Umbilical cord (tissue), 1 donor: ENCODE measurements at regions not wholly inside any gene's neighbourhood (a gene's known extent, or its start where the extent isn't known, plus 50 kb on each side); places are given as distances from the start of the nearest gene placed in this dataset.
"Not testable (repeated sequence)": the region's sequence is repeated elsewhere in the genome, so short reads cannot be mapped to it uniquely, and the experiment has no call there.

Source experiments
- DNase-seq: peaks from one replicate; pipeline ENCODE4 v3.0.0-alpha.2; 2015; ENCODE audit warnings: low spot score

- no peak for DNase-seq
Observed at GRCh38 chr14:58882577-58883018, 244.8 kb downstream of the DACT1 start.

GRCh38 chr14:58884442-58884841 is 246.7 kb downstream of the DACT1 start:
- no peak for DNase-seq

- no peak for DNase-seq
Observed at GRCh38 chr14:58887931-58888330, 250.2 kb downstream of the DACT1 start.

GRCh38 chr14:58898655-58899316 is 261.0 kb downstream of the DACT1 start:
- peak; percentile 41 for DNase-seq

GRCh38 chr14:58899317-58899713 is 261.6 kb downstream of the DACT1 start:
- peak; percentile 24 for DNase-seq

GRCh38 chr14:58901826-58902225 is 264.1 kb downstream of the DACT1 start:
- DNase-seq, result no peak

- DNase-seq, result no peak
Observed at GRCh38 chr14:58904776-58905175, 267.0 kb downstream of the DACT1 start.

GRCh38 chr14:58907803-58908202 is 270.0 kb downstream of the DACT1 start:
- DNase-seq, result no peak

GRCh38 chr14:58912287-58912686 is 274.5 kb downstream of the DACT1 start:
- no peak for DNase-seq

- no peak for DNase-seq
Observed at GRCh38 chr14:58912799-58913432, 275.2 kb downstream of the DACT1 start.

- DNase-seq, result peak; percentile 29
Observed at GRCh38 chr14:58914279-58914855, 274.1 kb upstream of the DAAM1 start.

- DNase-seq, result no peak
Observed at GRCh38 chr14:58915646-58916045, 272.8 kb upstream of the DAAM1 start.

GRCh38 chr14:58918066-58918738 is 270.3 kb upstream of the DAAM1 start:
- no peak for DNase-seq

GRCh38 chr14:58919217-58919616 is 269.2 kb upstream of the DAAM1 start:
- no peak for DNase-seq

- DNase-seq, result no peak
Observed at GRCh38 chr14:58920230-58920629, 268.2 kb upstream of the DAAM1 start.

- not testable (repeated sequence) for DNase-seq
Observed at GRCh38 chr14:58922201-58922940, 266.1 kb upstream of the DAAM1 start.

GRCh38 chr14:58923751-58924405 is 264.6 kb upstream of the DAAM1 start:
- no peak for DNase-seq

GRCh38 chr14:58941629-58942028 is 246.8 kb upstream of the DAAM1 start:
- peak; percentile 47 for DNase-seq

- DNase-seq, result peak; percentile 24
Observed at GRCh38 chr14:58942516-58942915, 246.0 kb upstream of the DAAM1 start.

- DNase-seq, result no peak
Observed at GRCh38 chr14:58944343-58944967, 244.0 kb upstream of the DAAM1 start.

GRCh38 chr14:58944968-58945356 is 243.5 kb upstream of the DAAM1 start:
- peak; percentile 17 for DNase-seq
